Body of pancreas (tissue), 4 donors: ENCODE measurements at regions not wholly inside any gene's neighbourhood (a gene's known extent, or its start where the extent isn't known, plus 50 kb on each side); places are given as distances from the start of the nearest gene placed in this dataset.

ENCODE experiments used
- CTCF ChIP-seq, 7 experiments: fragments of 450-650 bp in 4 of 7; fragments of 200-600 bp in 3 of 7; sonication (generic) in 3 of 7; IDR thresholded peaks; one replicate each; pipeline ENCODE4 v1.5.1; 2016 to 2019; ENCODE audit warnings: antibody characterized with exemption in 7 of 7
- POLR2A ChIP-seq, 3 donors: fragments of 450-650 bp; IDR thresholded peaks; one replicate each; pipeline ENCODE4 v1.6.1; 2016; ENCODE audit warnings: antibody characterized with exemption in 3 of 3, mild to moderate bottlenecking in 2 of 3

GRCh38 chr5:128764601-128765310, 200.5 kb upstream of the SLC27A6 start:
- no peak for TF ChIP-seq CTCF (IDR thresholded peaks at IDR 0.05)
- no peak for TF ChIP-seq POLR2A (IDR thresholded peaks at IDR 0.05)
